ENCODE measurements at regions not wholly inside any gene's neighbourhood (a gene's known extent, or its start where the extent isn't known, plus 50 kb on each side); places are given as distances from the start of the nearest gene placed in this dataset.

GRCh38 chr13:74528734-74529513, 394.7 kb upstream of the KLF12 start:
- Histone ChIP-seq H3K4me3 (ENCODE audit: low read depth in 2 of 2, low read length in 1 of 2) (no peak overlapping the region), H3K9ac (no peak overlapping the region), H3F3A (replicated peaks; ENCODE audit: insufficient read depth) (no peaks in the 10 kb centered on the region), H3K36me3 (replicated peaks in 1 of 2; ENCODE audit: control insufficient read depth in 1 of 2, insufficient read depth in 2 of 2, low read length in 1 of 2) (no peaks in the 10 kb centered on the region), H4K20me1 (ENCODE audit: insufficient read depth) (no peaks in the 10 kb centered on the region), H3K4me1 (ENCODE audit: control insufficient read depth in 1 of 2, insufficient read depth in 2 of 2, low read depth in 1 of 2, low read length in 1 of 2) (no peaks in the 10 kb centered on the region), H3K79me2 (ENCODE audit: insufficient read depth) (no peaks in the 10 kb centered on the region), H2AFZ (ENCODE audit: low read depth) (no peak overlapping the region), H3K27me3 (ENCODE audit: insufficient read depth) (no peaks in the 10 kb centered on the region), H3K9me2 (no peaks in the 10 kb centered on the region; the same call in 1 of the 2 replicates), H3K27ac (ENCODE audit: low read depth in 2 of 2, low read length in 1 of 2) (no peak overlapping the region), H3K9me3 (no peaks in the 10 kb centered on the region), H3K4me2 (no peak overlapping the region)
- TF ChIP-seq REST (IDR thresholded peaks at IDR 0.05; ENCODE audit: low read depth, low read length) (no peak), FOXJ3 (CRISPR knock-in tag; IDR thresholded peaks at IDR 0.05) (no peak), TCF12 (IDR thresholded peaks at IDR 0.05) (no peak), MXI1 (IDR thresholded peaks at IDR 0.05; ENCODE audit: low read depth, low read length) (no peak), USF1 (IDR thresholded peaks at IDR 0.05; ENCODE audit: borderline replicate concordance, low read depth) (no peak), GABPA (IDR thresholded peaks at IDR 0.05; ENCODE audit: low read depth) (no peak), FOSL2 (IDR thresholded peaks at IDR 0.05; ENCODE audit: borderline replicate concordance, low read depth) (no peak), JUND (IDR thresholded peaks at IDR 0.05) (no peak), SMC3 (IDR thresholded peaks at IDR 0.05; ENCODE audit: low read depth, low read length) (no peak), YY1 (IDR thresholded peaks at IDR 0.05; ENCODE audit: low read depth) (no peak), RAD21 (IDR thresholded peaks at IDR 0.05; ENCODE audit: low read length) (no peak), POLR2AphosphoS5 (IDR thresholded peaks at IDR 0.05; ENCODE audit: low read depth, low read length) (no peak), TAF1 (IDR thresholded peaks at IDR 0.05; ENCODE audit: borderline replicate concordance, low read depth, low read length) (no peak), RCOR1 (IDR thresholded peaks at IDR 0.05; ENCODE audit: low read length) (no peak), CHD2 (IDR thresholded peaks at IDR 0.05; ENCODE audit: low read length, partially characterized antibody) (no peak)
- TF ChIP-seq, protein P1, sequence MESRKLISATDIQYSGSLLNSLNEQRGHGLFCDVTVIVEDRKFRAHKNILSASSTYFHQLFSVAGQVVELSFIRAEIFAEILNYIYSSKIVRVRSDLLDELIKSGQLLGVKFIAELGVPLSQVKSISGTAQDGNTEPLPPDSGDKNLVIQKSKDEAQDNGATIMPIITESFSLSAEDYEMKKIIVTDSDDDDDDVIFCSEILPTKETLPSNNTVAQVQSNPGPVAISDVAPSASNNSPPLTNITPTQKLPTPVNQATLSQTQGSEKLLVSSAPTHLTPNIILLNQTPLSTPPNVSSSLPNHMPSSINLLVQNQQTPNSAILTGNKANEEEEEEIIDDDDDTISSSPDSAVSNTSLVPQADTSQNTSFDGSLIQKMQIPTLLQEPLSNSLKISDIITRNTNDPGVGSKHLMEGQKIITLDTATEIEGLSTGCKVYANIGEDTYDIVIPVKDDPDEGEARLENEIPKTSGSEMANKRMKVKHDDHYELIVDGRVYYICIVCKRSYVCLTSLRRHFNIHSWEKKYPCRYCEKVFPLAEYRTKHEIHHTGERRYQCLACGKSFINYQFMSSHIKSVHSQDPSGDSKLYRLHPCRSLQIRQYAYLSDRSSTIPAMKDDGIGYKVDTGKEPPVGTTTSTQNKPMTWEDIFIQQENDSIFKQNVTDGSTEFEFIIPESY (IDR thresholded peaks at IDR 0.05; ENCODE audit: borderline replicate concordance, low read depth), result no peak
- TF ChIP-seq, protein P2, sequence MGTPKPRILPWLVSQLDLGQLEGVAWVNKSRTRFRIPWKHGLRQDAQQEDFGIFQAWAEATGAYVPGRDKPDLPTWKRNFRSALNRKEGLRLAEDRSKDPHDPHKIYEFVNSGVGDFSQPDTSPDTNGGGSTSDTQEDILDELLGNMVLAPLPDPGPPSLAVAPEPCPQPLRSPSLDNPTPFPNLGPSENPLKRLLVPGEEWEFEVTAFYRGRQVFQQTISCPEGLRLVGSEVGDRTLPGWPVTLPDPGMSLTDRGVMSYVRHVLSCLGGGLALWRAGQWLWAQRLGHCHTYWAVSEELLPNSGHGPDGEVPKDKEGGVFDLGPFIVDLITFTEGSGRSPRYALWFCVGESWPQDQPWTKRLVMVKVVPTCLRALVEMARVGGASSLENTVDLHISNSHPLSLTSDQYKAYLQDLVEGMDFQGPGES (IDR thresholded peaks at IDR 0.05; ENCODE audit: low read depth, low read length), result no peak
- ChIA-PET POLR2A (no interaction called here), CTCF (interaction anchor here (1.5 kb wide), 1 partner anchor 23 kb away, joined by 4 read pairs; no protein-coding TSS in a partner anchor)
- no peak for DNase-seq
- 56% methylated on average over 4 of the region's 4 CpGs for WGBS (ENCODE audit: low lambda C conversion rate)
